Kidney (tissue), 13 donors: ENCODE measurements at regions not wholly inside any gene's neighbourhood (a gene's known extent, or its start where the extent isn't known, plus 50 kb on each side); places are given as distances from the start of the nearest gene placed in this dataset.

Source experiments
- DNase-seq, 5 donors: peaks; one replicate each; pipeline ENCODE4 v3.0.0-alpha.2; 2013 to 2020
- FAIRE-seq: peaks from 2 replicates; lab custom pipeline; 2012; peaks lifted over from hg19 to GRCh38; lab: Jason Lieb, UNC
- H3K27ac ChIP-seq, 2 donors: one replicate each; pipeline ENCODE4 v1.7.0; 2013; ENCODE audit warnings: low read depth in 2 of 2, low read length in 2 of 2, inconsistent platforms in 1 of 2
- H3K27me3 ChIP-seq: one replicate; pipeline ENCODE4 v1.7.1; 2013; ENCODE audit warnings: low read length, inconsistent platforms; ENCODE audit not compliant: control insufficient read depth, insufficient read depth
- H3K36me3 ChIP-seq, 3 donors: one replicate each; pipeline versions ENCODE4 v1.7.0 to v1.7.1; 2013; ENCODE audit warnings: low read length in 3 of 3, control low read depth in 1 of 3, inconsistent platforms in 1 of 3; ENCODE audit not compliant: insufficient read depth in 3 of 3, control insufficient read depth in 2 of 3
- H3K4me1 ChIP-seq, 3 donors: one replicate each; pipeline versions ENCODE4 v1.7.0 to v1.7.1; 2013; ENCODE audit warnings: low read length in 3 of 3, inconsistent platforms in 1 of 3, low read depth in 1 of 3; ENCODE audit not compliant: control insufficient read depth in 2 of 3, insufficient read depth in 2 of 3
- H3K4me3 ChIP-seq, 3 donors: one replicate each; pipeline versions ENCODE4 v1.7.0 to v1.8.1; 2013; ENCODE audit warnings: low read length in 3 of 3, control low read depth in 1 of 3, inconsistent platforms in 1 of 3
- H3K9ac ChIP-seq, 3 donors: one replicate each; pipeline versions ENCODE4 v1.7.0 to v1.7.1; 2013; ENCODE audit warnings: low read length in 3 of 3, control low read depth in 1 of 3, inconsistent platforms in 1 of 3
- H3K9me3 ChIP-seq, 3 donors: one replicate each; pipeline versions ENCODE4 v1.7.0 to v1.7.1; 2013; ENCODE audit warnings: low read length in 3 of 3, control low read depth in 1 of 3, inconsistent platforms in 1 of 3; ENCODE audit not compliant: control insufficient read depth in 2 of 3, insufficient read depth in 1 of 3
- CTCF ChIP-seq: IDR thresholded peaks from 3 replicates; pipeline ENCODE4 v1.5.1; 2012; ENCODE audit warnings: mild to moderate bottlenecking, moderate library complexity, borderline replicate concordance; ENCODE audit not compliant: insufficient read depth; ENCODE audit errors: extremely low read depth
- intact Hi-C: fragments of 100-400 bp; cut with DNase I; formaldehyde crosslinking; loops from one replicate; pipeline ENCODE4 v1.11.1; 2022
- donor health status: control.
- donor health status: control.
- donor health status: control.
- donor health status: control.
- donor health status: control.
- donor health status: DM: yes; HTN: yes; CAD: no.
- donor health status: Normal renal cell carcinoma (clear cell type).

DNA sequence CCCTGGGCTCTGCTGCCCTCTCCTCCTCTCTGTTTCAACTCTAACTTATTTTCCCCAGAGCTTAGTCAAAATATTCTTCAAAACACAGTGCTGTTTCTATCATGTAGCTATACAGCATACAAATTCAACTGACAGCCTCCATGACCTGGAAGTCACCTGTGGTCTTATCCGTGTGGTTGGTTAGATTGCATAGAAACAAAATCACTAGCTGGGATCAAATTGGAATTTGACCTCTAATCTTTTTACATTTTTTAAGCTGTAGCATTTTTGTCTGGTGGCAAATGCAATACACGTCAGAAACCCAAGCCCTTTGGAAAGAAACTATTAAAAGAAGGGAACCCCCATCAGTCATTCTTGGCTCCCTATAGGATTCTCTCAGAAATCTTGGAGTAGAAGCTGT is 57.3 kb downstream of the ABCC12 start:
- no peaks in the 10 kb centered on the region for H3K4me1 ChIP-seq
- no peak for TF ChIP-seq CTCF
- H3K27ac ChIP-seq = no peak overlapping the region
- no peaks in the 10 kb centered on the region for H3K27me3 ChIP-seq
- intact Hi-C loops = no loop called here
- H3K9me3 ChIP-seq = no peaks in the 10 kb centered on the region
- FAIRE-seq (no peak), DNase-seq (no peak)
- no peak overlapping the region for H3K9ac ChIP-seq
- H3K4me3 ChIP-seq = no peak overlapping the region
- H3K36me3 ChIP-seq = no peaks in the 10 kb centered on the region

DNA sequence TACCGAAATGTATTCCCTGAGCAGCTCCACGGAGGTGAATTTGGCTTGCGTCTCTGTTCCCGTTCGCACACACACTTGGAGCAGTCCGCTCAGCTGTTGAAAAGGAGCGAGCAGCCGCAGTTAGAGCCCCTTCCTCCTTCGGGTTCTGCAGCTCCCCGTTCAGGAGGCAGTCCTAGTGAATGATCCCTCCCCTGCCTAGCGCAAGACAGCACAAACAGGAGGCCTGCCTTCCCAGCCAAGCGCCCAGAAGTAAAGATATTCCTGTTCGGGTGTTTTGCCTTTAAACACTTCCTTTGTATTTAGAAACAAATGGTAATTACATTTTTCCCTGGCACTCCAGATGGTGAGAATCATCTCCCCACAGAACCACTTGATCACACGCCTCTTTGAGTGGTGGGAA is 64.7 kb downstream of the ABCC12 start:
- DNase-seq = no peak
- H3K4me3 ChIP-seq = no peak overlapping the region
- H3K36me3 ChIP-seq = no peaks in the 10 kb centered on the region
- H3K27ac ChIP-seq = no peak overlapping the region
- H3K9me3 ChIP-seq = no peaks in the 10 kb centered on the region
- FAIRE-seq = no peak
- no peaks in the 10 kb centered on the region for H3K4me1 ChIP-seq
- TF ChIP-seq CTCF = no peak
- no peaks in the 10 kb centered on the region for H3K27me3 ChIP-seq
- no peak overlapping the region for H3K9ac ChIP-seq
- intact Hi-C loops = no loop called here

- Histone ChIP-seq H3K9me3 (no peaks in the 10 kb centered on the region), H3K27ac (no peak overlapping the region), H3K9ac (no peak overlapping the region), H3K4me3 (no peak overlapping the region), H3K36me3 (no peaks in the 10 kb centered on the region), H3K4me1 (no peaks in the 10 kb centered on the region), H3K27me3 (no peaks in the 10 kb centered on the region)
- intact Hi-C loops = no loop called here
- FAIRE-seq (no peak), DNase-seq (no peak)
- TF ChIP-seq CTCF = no peak
Measured at GRCh38 chr16:48089053-48089792, 66.6 kb downstream of the ABCC12 start.

DNA sequence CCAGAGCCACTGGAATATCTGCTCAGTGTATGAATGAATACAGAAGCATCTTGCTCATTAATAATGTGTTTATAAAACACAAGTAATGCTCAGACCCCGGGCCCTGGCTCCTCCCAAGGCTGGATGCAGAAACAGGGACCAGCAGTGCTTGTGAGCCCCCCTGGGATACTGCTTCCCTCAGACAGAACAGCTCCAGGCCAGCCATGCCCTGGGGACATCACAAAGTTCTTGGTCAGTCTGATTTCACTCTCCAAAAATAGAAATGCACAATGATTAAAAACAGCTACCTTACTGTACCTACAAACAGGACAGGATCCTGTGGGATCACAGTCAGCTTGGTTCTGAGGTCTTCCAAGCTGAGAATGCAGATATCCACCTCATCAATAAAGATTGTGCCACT is 68.2 kb downstream of the ABCC12 start:
- Histone ChIP-seq H3K4me3 (no peak overlapping the region), H3K9ac (no peak overlapping the region), H3K27me3 (no peaks in the 10 kb centered on the region), H3K27ac (no peak overlapping the region), H3K4me1 (no peaks in the 10 kb centered on the region), H3K36me3 (no peaks in the 10 kb centered on the region), H3K9me3 (no peaks in the 10 kb centered on the region)
- FAIRE-seq = no peak
- no peak for DNase-seq
- no peak for TF ChIP-seq CTCF
- intact Hi-C loops = no loop called here
